ENCODE measurements at regions not wholly inside any gene's neighbourhood (a gene's known extent, or its start where the extent isn't known, plus 50 kb on each side); places are given as distances from the start of the nearest gene placed in this dataset.

GRCh38 chr4:97504713-97505112 is 638.6 kb downstream of the STPG2 start:
- no peak overlapping the region for H3K4me3 ChIP-seq (ENCODE audit: low read length)
- no peak for DNase-seq (ENCODE audit: low read depth)
- TF ChIP-seq CTCF (conservative IDR thresholded peaks at IDR 0.05; ENCODE audit: low read length), result no peak

GRCh38 chr4:97507587-97508245 is 635.6 kb downstream of the STPG2 start:
- no peak for DNase-seq (ENCODE audit: low read depth)
- H3K4me3 ChIP-seq (ENCODE audit: low read length), result no peak overlapping the region
- TF ChIP-seq CTCF (conservative IDR thresholded peaks at IDR 0.05; ENCODE audit: low read length), result no peak
